ENCODE measurements at regions not wholly inside any gene's neighbourhood (a gene's known extent, or its start where the extent isn't known, plus 50 kb on each side); places are given as distances from the start of the nearest gene placed in this dataset.
"Not testable (repeated sequence)": the region's sequence is repeated elsewhere in the genome, so short reads cannot be mapped to it uniquely, and the experiment has no call there.

GRCh38 chr2:163135256-163135655 lies 296.7 kb upstream of the KCNH7 start:
- DNase-seq (ENCODE audit: low spot score in 2 of 2) (no peak), ATAC-seq (no peak)
- H3K36me3 Mint-ChIP-seq, result no peaks in the 10 kb centered on the region
- peaks cover 3 to 6% of the 10 kb centered on the region in 2 donors for H3K9me3 Mint-ChIP-seq
- no peak overlapping the region for H3K27ac Mint-ChIP-seq

GRCh38 chr2:163133602-163134001 lies 295.0 kb upstream of the KCNH7 start:
- no peak for DNase-seq (ENCODE audit: low spot score in 2 of 2)
- H3K36me3 Mint-ChIP-seq, result no peaks in the 10 kb centered on the region
- no peak overlapping the region for H3K27ac Mint-ChIP-seq
- H3K9me3 Mint-ChIP-seq, result peaks cover 2 to 6% of the 10 kb centered on the region in 2 donors
- no peak for ATAC-seq

GRCh38 chr2:163132850-163133249 lies 294.3 kb upstream of the KCNH7 start:
- H3K27ac Mint-ChIP-seq, result no peak overlapping the region
- no peak for DNase-seq (ENCODE audit: low spot score in 2 of 2)
- no peaks in the 10 kb centered on the region for H3K36me3 Mint-ChIP-seq
- ATAC-seq, result no peak
- H3K9me3 Mint-ChIP-seq, result peaks cover 0 to 5% of the 10 kb centered on the region in 2 donors

GRCh38 chr2:163132207-163132606 lies 293.6 kb upstream of the KCNH7 start:
- DNase-seq (ENCODE audit: low spot score in 2 of 2); H3K36me3 Mint-ChIP-seq; ATAC-seq; H3K27ac Mint-ChIP-seq; H3K9me3 Mint-ChIP-seq: not testable (repeated sequence)

- H3K36me3 Mint-ChIP-seq, result no peaks in the 10 kb centered on the region
- H3K27ac Mint-ChIP-seq, result no peak overlapping the region
- no peak for ATAC-seq
- DNase-seq (ENCODE audit: low spot score in 2 of 2), result no peak
- H3K9me3 Mint-ChIP-seq, result peaks cover 5 to 10% of the 10 kb centered on the region in 2 donors
Observed at GRCh38 chr2:163123526-163123925, 285.0 kb upstream of the KCNH7 start.

GRCh38 chr2:163122257-163122656 lies 283.7 kb upstream of the KCNH7 start:
- Mint-ChIP-seq H3K36me3 (no peaks in the 10 kb centered on the region), H3K9me3 (peaks cover 5 to 10% of the 10 kb centered on the region in 2 donors), H3K27ac (no peak overlapping the region)
- ATAC-seq, result no peak
- no peak for DNase-seq (ENCODE audit: low spot score in 2 of 2)

- ATAC-seq, result no peak
- no peak overlapping the region for H3K27ac Mint-ChIP-seq
- peaks cover 5 to 10% of the 10 kb centered on the region in 2 donors for H3K9me3 Mint-ChIP-seq
- no peaks in the 10 kb centered on the region for H3K36me3 Mint-ChIP-seq
- no peak for DNase-seq (ENCODE audit: low spot score in 2 of 2)
Observed at GRCh38 chr2:163121483-163121882, 282.9 kb upstream of the KCNH7 start.

- DNase-seq (ENCODE audit: low spot score in 2 of 2), result no peak
- Mint-ChIP-seq H3K36me3 (no peaks in the 10 kb centered on the region), H3K9me3 (peaks cover 8 to 14% of the 10 kb centered on the region in 2 donors), H3K27ac (no peak overlapping the region)
- ATAC-seq, result no peak
Observed at GRCh38 chr2:163119966-163120365, 281.4 kb upstream of the KCNH7 start.

- DNase-seq (ENCODE audit: low spot score in 2 of 2) (no peak), ATAC-seq (no peak)
- no peak overlapping the region for H3K27ac Mint-ChIP-seq
Observed at GRCh38 chr2:163086940-163087339, 248.4 kb upstream of the KCNH7 start.

GRCh38 chr2:163085366-163086024 lies 246.9 kb upstream of the KCNH7 start:
- H3K36me3 Mint-ChIP-seq; DNase-seq (ENCODE audit: low spot score in 2 of 2); ATAC-seq; H3K27ac Mint-ChIP-seq: not testable (repeated sequence)
- H3K9me3 Mint-ChIP-seq, result peaks cover 11 to 16% of the 10 kb centered on the region in 2 donors

More at GRCh38 chr2:163086940-163087339, 248.4 kb upstream of the KCNH7 start:
- H3K9me3 Mint-ChIP-seq, result peaks cover 11 to 16% of the 10 kb centered on the region in 2 donors
- H3K36me3 Mint-ChIP-seq, result no peaks in the 10 kb centered on the region

- ATAC-seq (no peak), DNase-seq (ENCODE audit: low spot score in 2 of 2) (no peak)
- Mint-ChIP-seq H3K27ac (no peak overlapping the region), H3K36me3 (no peaks in the 10 kb centered on the region), H3K9me3 (peaks cover 21 to 22% of the 10 kb centered on the region in 2 donors)
Observed at GRCh38 chr2:163081754-163082153, 243.2 kb upstream of the KCNH7 start.

- peaks cover 7 to 22% of the 10 kb centered on the region in 2 donors for H3K9me3 Mint-ChIP-seq
- DNase-seq (ENCODE audit: low spot score in 2 of 2), result no peak
- H3K27ac Mint-ChIP-seq, result no peak overlapping the region
- no peaks in the 10 kb centered on the region for H3K36me3 Mint-ChIP-seq
- no peak for ATAC-seq
Observed at GRCh38 chr2:163077241-163077640, 238.7 kb upstream of the KCNH7 start.

- DNase-seq (ENCODE audit: low spot score in 2 of 2), result no peak
- Mint-ChIP-seq H3K36me3 (no peaks in the 10 kb centered on the region), H3K9me3 (peaks cover 7 to 26% of the 10 kb centered on the region in 2 donors), H3K27ac (no peak overlapping the region)
- no peak for ATAC-seq
Observed at GRCh38 chr2:163066085-163066484, 227.5 kb upstream of the KCNH7 start.

- no peaks in the 10 kb centered on the region for H3K36me3 Mint-ChIP-seq
- DNase-seq (ENCODE audit: low spot score in 2 of 2) (no peak), ATAC-seq (no peak)
- peaks cover 2 to 11% of the 10 kb centered on the region in 2 donors for H3K9me3 Mint-ChIP-seq
- no peak overlapping the region for H3K27ac Mint-ChIP-seq
Observed at GRCh38 chr2:163062524-163062923, 224.0 kb upstream of the KCNH7 start.

- Mint-ChIP-seq H3K36me3 (no peaks in the 10 kb centered on the region), H3K27ac (no peak overlapping the region), H3K9me3 (peaks cover 4 to 13% of the 10 kb centered on the region in 2 donors)
- no peak for DNase-seq (ENCODE audit: low spot score in 2 of 2)
- ATAC-seq, result no peak
Observed at GRCh38 chr2:163046615-163047014, 208.0 kb upstream of the KCNH7 start.

- no peak for DNase-seq (ENCODE audit: low spot score in 2 of 2)
- ATAC-seq, result no peak
- Mint-ChIP-seq H3K9me3 (peaks cover 4 to 11% of the 10 kb centered on the region in 2 donors), H3K36me3 (no peaks in the 10 kb centered on the region), H3K27ac (no peak overlapping the region)
Observed at GRCh38 chr2:163045830-163046229, 207.3 kb upstream of the KCNH7 start.

- Mint-ChIP-seq H3K27ac (no peak overlapping the region), H3K36me3 (no peaks in the 10 kb centered on the region), H3K9me3 (peaks cover under 1 to 8% of the 10 kb centered on the region in 2 donors)
- ATAC-seq (no peak), DNase-seq (ENCODE audit: low spot score in 2 of 2) (no peak)
Observed at GRCh38 chr2:163044114-163044513, 205.5 kb upstream of the KCNH7 start.

- DNase-seq (ENCODE audit: low spot score in 2 of 2), result no peak
- no peak for ATAC-seq
- Mint-ChIP-seq H3K36me3 (no peaks in the 10 kb centered on the region), H3K9me3 (peaks cover 0 to 8% of the 10 kb centered on the region in 2 donors), H3K27ac (no peak overlapping the region)
Observed at GRCh38 chr2:163043201-163043600, 204.6 kb upstream of the KCNH7 start.

Measured in activated naive CD4-positive, alpha-beta T cell treated with anti-CD3 and anti-CD28 coated beads, Interleukin-2, amount 50 U/mL, for 72 hours (primary cell).